H1 (cell line): ENCODE measurements at regions not wholly inside any gene's neighbourhood (a gene's known extent, or its start where the extent isn't known, plus 50 kb on each side); places are given as distances from the start of the nearest gene placed in this dataset.

Experiments used
- BACH1 ChIP-seq: IDR thresholded peaks from 2 replicates; pipeline ENCODE4 v1.6.1; 2012; ENCODE audit warnings: low read length, improper control_type of control experiment
- CHD1 ChIP-seq: IDR thresholded peaks from 2 replicates; pipeline ENCODE4 v1.6.1; 2012; ENCODE audit warnings: low read depth, low read length, improper control_type of control experiment
- PHF8 ChIP-seq: fragments of 200-600 bp; sonication (generic); conservative IDR thresholded peaks from 2 replicates; pipeline ENCODE4 v1.7.1; 2012; ENCODE audit warnings: low read depth, mild to moderate bottlenecking, inconsistent platforms, low read length, moderate library complexity
- USF2 ChIP-seq: IDR thresholded peaks from 2 replicates; pipeline ENCODE4 v1.6.1; 2011; ENCODE audit warnings: low read length, improper control_type of control experiment

- TF ChIP-seq PHF8 (no peak), USF2 (no peak), CHD1 (no peak), BACH1 (no peak)
These were observed 380.6 kb upstream of the UBE2E3 start (continued) for GRCh38 chr2:180599804-180600203.
